ENCODE measurements at regions not wholly inside any gene's neighbourhood (a gene's known extent, or its start where the extent isn't known, plus 50 kb on each side); places are given as distances from the start of the nearest gene placed in this dataset.

DNA sequence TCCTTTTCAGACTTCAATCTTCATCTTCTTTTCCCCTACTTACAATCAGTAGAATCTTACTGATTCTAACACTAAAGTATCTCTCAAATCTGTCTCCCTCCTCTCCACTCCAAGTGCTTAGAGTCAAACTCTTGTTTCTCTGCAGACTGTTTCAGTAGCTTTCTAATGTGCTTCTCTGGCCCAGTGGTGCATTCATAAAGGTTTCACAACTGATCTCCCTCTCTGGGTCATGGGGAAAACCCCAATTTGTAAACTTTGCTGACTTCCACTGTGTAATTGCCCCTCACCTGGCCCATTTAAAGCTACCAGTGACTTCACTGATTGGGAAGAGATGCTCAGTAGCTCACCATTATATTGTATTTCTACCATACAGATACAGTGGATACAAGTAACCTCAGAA lies 183.6 kb downstream of the FAXC start:
- no peak for TF ChIP-seq POLR2A (IDR thresholded peaks at IDR 0.05)
- no peak for TF ChIP-seq CTCF (IDR thresholded peaks at IDR 0.05)
- no peak for TF ChIP-seq POLR2AphosphoS5 (IDR thresholded peaks at IDR 0.05)
